ENCODE measurements at regions not wholly inside any gene's neighbourhood (a gene's known extent, or its start where the extent isn't known, plus 50 kb on each side); places are given as distances from the start of the nearest gene placed in this dataset.

- in situ Hi-C loops (cut with MboI; ENCODE audit: low pct_unique_long_range_greater_than_20kb, low sequenced_read_pairs) = no loop called here
- no peak for DNase-seq
These were observed 76.4 kb downstream of the CXXC4 start for GRCh38 chr4:104418286-104418685.

GRCh38 chr4:104417357-104417882, 77.3 kb downstream of the CXXC4 start:
- in situ Hi-C loops (cut with MboI; ENCODE audit: low pct_unique_long_range_greater_than_20kb, low sequenced_read_pairs) = no loop called here
- DNase-seq = no peak

- DNase-seq = no peak
- in situ Hi-C loops (cut with MboI; ENCODE audit: low pct_unique_long_range_greater_than_20kb, low sequenced_read_pairs) = no loop called here
These were observed 77.9 kb downstream of the CXXC4 start for GRCh38 chr4:104416725-104417356.

- no peak for DNase-seq
- in situ Hi-C loops (cut with MboI; ENCODE audit: low pct_unique_long_range_greater_than_20kb, low sequenced_read_pairs) = no loop called here
These were observed 81.2 kb downstream of the CXXC4 start for GRCh38 chr4:104413487-104413886.

- in situ Hi-C loops (cut with MboI; ENCODE audit: low pct_unique_long_range_greater_than_20kb, low sequenced_read_pairs) = no loop called here
These were observed 82.3 kb downstream of the CXXC4 start for GRCh38 chr4:104412344-104412743.

GRCh38 chr4:104411502-104411901, 83.2 kb downstream of the CXXC4 start:
- no peak for DNase-seq
- in situ Hi-C loops (cut with MboI; ENCODE audit: low pct_unique_long_range_greater_than_20kb, low sequenced_read_pairs) = no loop called here

More at GRCh38 chr4:104412344-104412743, 82.3 kb downstream of the CXXC4 start:
- DNase-seq = no peak

GRCh38 chr4:104408878-104409277, 85.8 kb downstream of the CXXC4 start:
- DNase-seq = no peak
- in situ Hi-C loops (cut with MboI; ENCODE audit: low pct_unique_long_range_greater_than_20kb, low sequenced_read_pairs) = no loop called here

- in situ Hi-C loops (cut with MboI; ENCODE audit: low pct_unique_long_range_greater_than_20kb, low sequenced_read_pairs) = no loop called here
These were observed 90.3 kb downstream of the CXXC4 start for GRCh38 chr4:104404361-104404760.

GRCh38 chr4:104395168-104395614, 99.5 kb downstream of the CXXC4 start:
- in situ Hi-C loops (cut with MboI; ENCODE audit: low pct_unique_long_range_greater_than_20kb, low sequenced_read_pairs) = no loop called here
- no peak for DNase-seq

More at GRCh38 chr4:104404361-104404760, 90.3 kb downstream of the CXXC4 start:
- no peak for DNase-seq

- no peak for DNase-seq
- in situ Hi-C loops (cut with MboI; ENCODE audit: low pct_unique_long_range_greater_than_20kb, low sequenced_read_pairs) = no loop called here
These were observed 100.1 kb downstream of the CXXC4 start for GRCh38 chr4:104394406-104395167.

- in situ Hi-C loops (cut with MboI; ENCODE audit: low pct_unique_long_range_greater_than_20kb, low sequenced_read_pairs) = no loop called here
- DNase-seq = no peak
These were observed 100.9 kb downstream of the CXXC4 start for GRCh38 chr4:104393655-104394324.

GRCh38 chr4:104385713-104386112, 109.0 kb downstream of the CXXC4 start:
- no peak for DNase-seq
- in situ Hi-C loops (cut with MboI; ENCODE audit: low pct_unique_long_range_greater_than_20kb, low sequenced_read_pairs) = no loop called here

- in situ Hi-C loops (cut with MboI; ENCODE audit: low pct_unique_long_range_greater_than_20kb, low sequenced_read_pairs) = no loop called here
- DNase-seq = no peak
These were observed 111.7 kb downstream of the CXXC4 start for GRCh38 chr4:104382961-104383360.

GRCh38 chr4:104381729-104382128, 113.0 kb downstream of the CXXC4 start:
- no peak for DNase-seq
- in situ Hi-C loops (cut with MboI; ENCODE audit: low pct_unique_long_range_greater_than_20kb, low sequenced_read_pairs) = no loop called here

- no peak for DNase-seq
- in situ Hi-C loops (cut with MboI; ENCODE audit: low pct_unique_long_range_greater_than_20kb, low sequenced_read_pairs) = no loop called here
These were observed 129.1 kb downstream of the CXXC4 start for GRCh38 chr4:104365618-104366017.

- in situ Hi-C loops (cut with MboI; ENCODE audit: low pct_unique_long_range_greater_than_20kb, low sequenced_read_pairs) = no loop called here
These were observed 141.2 kb downstream of the CXXC4 start for GRCh38 chr4:104353481-104353880.

GRCh38 chr4:104352211-104352610, 142.5 kb downstream of the CXXC4 start:
- DNase-seq = peak; percentile 1
- in situ Hi-C loops (cut with MboI; ENCODE audit: low pct_unique_long_range_greater_than_20kb, low sequenced_read_pairs) = no loop called here

More at GRCh38 chr4:104353481-104353880, 141.2 kb downstream of the CXXC4 start:
- no peak for DNase-seq

GRCh38 chr4:104351706-104352105, 143.0 kb downstream of the CXXC4 start:
- no peak for DNase-seq
- in situ Hi-C loops (cut with MboI; ENCODE audit: low pct_unique_long_range_greater_than_20kb, low sequenced_read_pairs) = no loop called here

GRCh38 chr4:104345598-104346242, 149.0 kb downstream of the CXXC4 start:
- no peak for DNase-seq
- in situ Hi-C loops (cut with MboI; ENCODE audit: low pct_unique_long_range_greater_than_20kb, low sequenced_read_pairs) = no loop called here
